HepG2 (cell line): ENCODE measurements at regions not wholly inside any gene's neighbourhood (a gene's known extent, or its start where the extent isn't known, plus 50 kb on each side); places are given as distances from the start of the nearest gene placed in this dataset.

ENCODE experiments used
- MZF1 ChIP-seq: sonication (generic); formaldehyde crosslinking; IDR thresholded peaks from 2 replicates; pipeline ENCODE4 v1.8.1; 2023; ENCODE audit warnings: mild to moderate bottlenecking, missing genetic modification reagents, borderline replicate concordance
- ZSCAN21 ChIP-seq: sonication (generic); formaldehyde crosslinking; IDR thresholded peaks from 2 replicates; pipeline ENCODE4 v1.8.0; 2022; ENCODE audit warnings: mild to moderate bottlenecking, missing genetic modification reagents, moderate library complexity, borderline replicate concordance

- TF ChIP-seq ZSCAN21 (no peak), MZF1 (CRISPR knock-in tag) (no peak)
These were observed 575.5 kb downstream of the MRPL39 start for GRCh38 chr21:25031750-25032149.
